Gastroesophageal sphincter (tissue), 4 donors: ENCODE measurements at regions not wholly inside any gene's neighbourhood (a gene's known extent, or its start where the extent isn't known, plus 50 kb on each side); places are given as distances from the start of the nearest gene placed in this dataset.

Source experiments
- ATAC-seq: fragments of 150-250 bp; one replicate; pipeline ENCODE4 v1.9.1; 2016; ENCODE audit warnings: mild to moderate bottlenecking, moderate library complexity
- H3K27ac ChIP-seq, 4 donors: fragments of 200-600 bp; sonication (generic) in 3 of 4; 1 replicate in 3 of 4; 2 replicates in 1 of 4; pipeline ENCODE4 v1.5.1; 2016 to 2019
- H3K27me3 ChIP-seq: fragments of 200-600 bp; sonication (generic); one replicate; pipeline ENCODE4 v1.5.1; 2019
- H3K36me3 ChIP-seq, 2 donors: fragments of 200-600 bp; sonication (generic); one replicate each; pipeline ENCODE4 v1.5.1; 2019; ENCODE audit warnings: control low read depth in 1 of 2
- H3K4me1 ChIP-seq, 3 donors: fragments of 200-600 bp; sonication (generic); 1 replicate in 2 of 3; 2 replicates in 1 of 3; pipeline ENCODE4 v1.5.1; 2016 to 2019; ENCODE audit warnings: control low read depth in 2 of 3
- H3K4me3 ChIP-seq, 2 donors: fragments of 200-600 bp; sonication (generic); one replicate each; pipeline ENCODE4 v1.5.1; 2019; ENCODE audit warnings: mild to moderate bottlenecking in 1 of 2, moderate library complexity in 1 of 2
- H3K9me3 ChIP-seq, 3 donors: fragments of 200-600 bp; sonication (generic); one replicate each; pipeline ENCODE4 v1.5.1; 2017 to 2019; ENCODE audit warnings: control low read depth in 2 of 3
- CTCF ChIP-seq, 4 experiments: fragments of 200-600 bp in 2 of 4; fragments of 450-650 bp in 2 of 4; sonication (generic) in 1 of 4; IDR thresholded peaks; one replicate each; pipeline ENCODE4 v1.5.1; 2017 to 2019; ENCODE audit warnings: antibody characterized with exemption in 4 of 4, mild to moderate bottlenecking in 2 of 4, moderate library complexity in 2 of 4
- EP300 ChIP-seq: sonication (generic); formaldehyde crosslinking; IDR thresholded peaks from one replicate; pipeline ENCODE4 v1.6.1; 2017; ENCODE audit warnings: antibody characterized with exemption, mild to moderate bottlenecking
- POLR2A ChIP-seq, 2 donors: fragments of 450-650 bp; IDR thresholded peaks; one replicate each; pipeline ENCODE4 v1.6.1; 2017; ENCODE audit warnings: antibody characterized with exemption in 2 of 2, mild to moderate bottlenecking in 2 of 2, moderate library complexity in 1 of 2
- POLR2AphosphoS5 ChIP-seq: sonication (generic); formaldehyde crosslinking; IDR thresholded peaks from one replicate; pipeline ENCODE4 v1.6.1; 2017; ENCODE audit warnings: antibody characterized with exemption
- WGBS, 2 donors: methylation state at CpG; one replicate each; pipeline ENCODE4 v1.1.5; 2018; ENCODE audit warnings: low coverage in 1 of 2; 5-methylcytosine and 5-hydroxymethylcytosine counted together

GRCh38 chr13:77429320-77430142 lies 102.6 kb upstream of the MYCBP2 start:
- H3K27ac ChIP-seq: no peak overlapping the region
- no peaks in the 10 kb centered on the region for H3K27me3 ChIP-seq
- no peaks in the 10 kb centered on the region for H3K36me3 ChIP-seq
- H3K4me1 ChIP-seq: no peaks in the 10 kb centered on the region
- WGBS, 2 donors: 87 to 93% methylated on average over 3 to 8 of the region's 8 CpGs
- no peak for ATAC-seq
- TF ChIP-seq EP300 (no peak), POLR2A (IDR thresholded peaks at IDR 0.05) (no peak), POLR2AphosphoS5 (no peak), CTCF (IDR thresholded peaks at IDR 0.05) (no peak)
- H3K9me3 ChIP-seq: no peaks in the 10 kb centered on the region
- H3K4me3 ChIP-seq: no peak overlapping the region

DNA sequence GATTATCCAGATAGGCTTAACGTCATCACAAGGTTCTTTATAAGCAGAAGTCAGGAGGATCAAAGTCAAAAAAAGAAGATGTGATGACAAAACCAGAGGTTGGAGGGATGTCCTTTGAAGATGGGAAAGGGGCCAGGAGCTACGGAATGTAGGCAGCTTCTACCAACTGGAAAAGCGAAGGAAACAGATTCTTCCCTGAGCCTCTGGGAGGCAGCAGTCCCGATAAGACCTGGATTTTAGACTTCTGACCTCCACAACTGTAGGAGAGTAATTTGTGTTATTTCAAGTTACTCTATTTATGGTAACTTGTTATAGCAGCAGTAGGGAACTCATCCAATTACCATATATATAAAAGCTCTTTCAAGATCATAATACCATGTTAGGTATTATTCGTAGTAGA lies 98.8 kb upstream of the MYCBP2 start:
- H3K9me3 ChIP-seq: no peaks in the 10 kb centered on the region
- no peak overlapping the region for H3K27ac ChIP-seq
- no peaks in the 10 kb centered on the region for H3K36me3 ChIP-seq
- no peak for TF ChIP-seq POLR2A (IDR thresholded peaks at IDR 0.05)
- no peak overlapping the region for H3K4me3 ChIP-seq
- no peaks in the 10 kb centered on the region for H3K4me1 ChIP-seq
- no peaks in the 10 kb centered on the region for H3K27me3 ChIP-seq
- ATAC-seq: no peak
- 71 to 84% methylated on average over 5 of the region's 5 CpGs for WGBS, 2 donors

GRCh38 chr13:77423296-77423695 lies 96.4 kb upstream of the MYCBP2 start:
- no peak overlapping the region for H3K4me3 ChIP-seq
- no peaks in the 10 kb centered on the region for H3K36me3 ChIP-seq
- H3K27me3 ChIP-seq: no peaks in the 10 kb centered on the region
- no peak for ATAC-seq
- no peak overlapping the region for H3K27ac ChIP-seq
- WGBS, 2 donors: 61 to 62% methylated on average over 4 of the region's 4 CpGs
- H3K4me1 ChIP-seq: no peaks in the 10 kb centered on the region
- H3K9me3 ChIP-seq: no peaks in the 10 kb centered on the region
- TF ChIP-seq POLR2AphosphoS5 (no peak), CTCF (IDR thresholded peaks at IDR 0.05) (no peak), EP300 (no peak), POLR2A (IDR thresholded peaks at IDR 0.05) (no peak)

GRCh38 chr13:77422724-77423123 lies 95.8 kb upstream of the MYCBP2 start:
- no peak for TF ChIP-seq POLR2AphosphoS5
- no peak for TF ChIP-seq POLR2A (IDR thresholded peaks at IDR 0.05)
- TF ChIP-seq CTCF (IDR thresholded peaks at IDR 0.05): no peak
- TF ChIP-seq EP300: no peak
- WGBS, 2 donors: 58 to 62% methylated on average over 2 of the region's 2 CpGs
- no peak for ATAC-seq
- Histone ChIP-seq H3K4me3 (no peak overlapping the region), H3K9me3 (no peaks in the 10 kb centered on the region), H3K36me3 (no peaks in the 10 kb centered on the region), H3K27me3 (no peaks in the 10 kb centered on the region), H3K27ac (no peak overlapping the region), H3K4me1 (no peaks in the 10 kb centered on the region)

DNA sequence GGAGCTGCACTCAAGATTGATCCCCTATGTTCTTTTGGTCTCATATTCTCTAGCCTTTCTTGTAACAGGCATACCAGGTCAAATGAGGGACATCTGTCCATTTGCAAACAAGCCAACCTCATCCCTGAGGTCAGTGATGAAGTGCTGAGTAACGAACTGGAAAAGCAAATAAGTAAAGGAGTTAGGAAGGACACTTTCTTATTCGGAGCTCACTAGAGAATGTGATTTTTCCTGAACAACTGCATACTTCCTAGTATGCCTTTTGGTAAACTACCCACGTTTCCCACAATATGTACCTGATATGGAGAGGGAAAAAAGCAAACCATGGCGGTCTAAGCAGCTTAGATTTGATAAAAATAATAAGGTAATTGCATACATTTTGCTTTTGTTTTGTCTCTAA lies 91.0 kb upstream of the MYCBP2 start:
- Histone ChIP-seq H3K4me3 (no peak overlapping the region), H3K36me3 (no peaks in the 10 kb centered on the region), H3K4me1 (peaks cover 0 to 4% (median 0%) of the 10 kb centered on the region in 3 donors), H3K9me3 (no peaks in the 10 kb centered on the region), H3K27ac (no peak overlapping the region), H3K27me3 (no peaks in the 10 kb centered on the region)
- no peak for TF ChIP-seq EP300
- no peak for TF ChIP-seq CTCF (IDR thresholded peaks at IDR 0.05)
- no peak for TF ChIP-seq POLR2AphosphoS5
- TF ChIP-seq POLR2A (IDR thresholded peaks at IDR 0.05): no peak
- 45 to 75% methylated on average over 2 to 3 of the region's 4 CpGs for WGBS, 2 donors
- ATAC-seq: no peak
